HG03196 (cell line): ENCODE measurements at regions not wholly inside any gene's neighbourhood (a gene's known extent, or its start where the extent isn't known, plus 50 kb on each side); places are given as distances from the start of the nearest gene placed in this dataset.

Experiments used
- ATAC-seq: cut with Tn5 transposase; IDR thresholded peaks from one replicate; pipeline ENCODE4 v1.9.1; 2021; ENCODE audit not compliant: unreplicated experiment

- no peak for ATAC-seq
These were observed 309.7 kb upstream of the PLET1 start for GRCh38 chr11:112570333-112570732.

- ATAC-seq = no peak
These were observed 318.6 kb upstream of the PLET1 start for GRCh38 chr11:112579282-112579681.

- ATAC-seq = no peak
These were observed 320.2 kb upstream of the PLET1 start for GRCh38 chr11:112580864-112581263.

- ATAC-seq = no peak
These were observed 321.1 kb upstream of the PLET1 start for GRCh38 chr11:112581747-112582146.

GRCh38 chr11:112582366-112582765, 321.7 kb upstream of the PLET1 start:
- ATAC-seq = no peak

GRCh38 chr11:112583261-112583893, 322.7 kb upstream of the PLET1 start:
- peak; percentile 87 for ATAC-seq

- no peak for ATAC-seq
These were observed 324.0 kb upstream of the PLET1 start for GRCh38 chr11:112584672-112585071.

- ATAC-seq = no peak
These were observed 327.0 kb upstream of the PLET1 start for GRCh38 chr11:112587664-112588063.

- ATAC-seq = no peak
These were observed 327.6 kb upstream of the PLET1 start for GRCh38 chr11:112588252-112588694.

GRCh38 chr11:112589155-112589554, 328.5 kb upstream of the PLET1 start:
- ATAC-seq = no peak

- no peak for ATAC-seq
These were observed 330.1 kb upstream of the PLET1 start for GRCh38 chr11:112590764-112591163.

- ATAC-seq = no peak
These were observed 332.8 kb upstream of the PLET1 start for GRCh38 chr11:112593440-112593839.

- no peak for ATAC-seq
These were observed 335.7 kb upstream of the PLET1 start for GRCh38 chr11:112596324-112596723.

GRCh38 chr11:112597286-112597790, 336.7 kb upstream of the PLET1 start:
- ATAC-seq = no peak

GRCh38 chr11:112599265-112599664, 338.6 kb upstream of the PLET1 start:
- no peak for ATAC-seq

GRCh38 chr11:112599856-112600533, 339.3 kb upstream of the PLET1 start:
- no peak for ATAC-seq

- ATAC-seq = no peak
These were observed 344.5 kb upstream of the PLET1 start for GRCh38 chr11:112605093-112605666.

- ATAC-seq = no peak
These were observed 346.0 kb upstream of the PLET1 start for GRCh38 chr11:112606656-112607055.

GRCh38 chr11:112608509-112608908, 347.8 kb upstream of the PLET1 start:
- no peak for ATAC-seq

- ATAC-seq = no peak
These were observed 349.8 kb upstream of the PLET1 start for GRCh38 chr11:112610494-112610893.

GRCh38 chr11:112610996-112611750, 350.0 kb upstream of the NCAM1 start:
- no peak for ATAC-seq
